HepG2 (cell line): ENCODE measurements at regions not wholly inside any gene's neighbourhood (a gene's known extent, or its start where the extent isn't known, plus 50 kb on each side); places are given as distances from the start of the nearest gene placed in this dataset.

Experiments used
- ATAC-seq: fragments of 200-7000 bp; cut with Tn5 transposase; 3 replicates; pipeline ENCODE4 v1.9.1; 2020; ENCODE audit warnings: mild to moderate bottlenecking, moderate library complexity
- BruUV-seq: library from RNA; stranded (reverse); fragments of 400-500 nt; replicated peaks from 2 replicates; lab custom pipeline; 2021; lab: Mats Ljungman, UMichigan
- CTCF ChIA-PET: fragments of 300-600 bp; formaldehyde crosslinking; extraction: SDS; loops from one replicate; lab custom pipeline; 2021; ENCODE audit warnings: low total read pairs, inconsistent platforms, low intra/inter-chr PET ratio; lab: Yijun Ruan, JAX
- POLR2A ChIA-PET: fragments of 350-600 bp; sonication (Branson Sonifier 250); formaldehyde crosslinking; loops from one replicate; lab custom pipeline; 2020; ENCODE audit warnings: antibody characterized with exemption, inconsistent platforms; lab: Yijun Ruan, JAX
- DNase-seq: peaks from one replicate; pipeline ENCODE4 v3.0.0-alpha.2; 2015; ENCODE audit warnings: low spot score
- FAIRE-seq: peaks from 3 replicates; lab custom pipeline; 2011; peaks lifted over from hg19 to GRCh38; lab: Jason Lieb, UNC
- H2AFZ ChIP-seq: one replicate; pipeline ENCODE4 v1.6.1; 2011; ENCODE audit warnings: low read length, inconsistent platforms
- H3K27ac ChIP-seq: fragments of 300-600 bp; 3 replicates; pipeline ENCODE4 v1.8.0; 2011; ENCODE audit warnings: mixed run types, mild to moderate bottlenecking, mixed read lengths, low read length, inconsistent platforms; ENCODE audit not compliant: insufficient read depth; ENCODE audit errors: extremely low read length
- H3K27me3 ChIP-seq, 2 experiments: fragments of 200-600 bp in 1 of 2; 2 replicates in 1 of 2; 3 replicates in 1 of 2; pipeline versions ENCODE4 v1.6.0 to v1.8.0; 2011; ENCODE audit warnings: low read length in 2 of 2, mild to moderate bottlenecking in 2 of 2, moderate library complexity in 2 of 2, inconsistent platforms in 1 of 2; ENCODE audit not compliant: insufficient read depth in 2 of 2, control insufficient read depth in 1 of 2
- H3K36me3 ChIP-seq, 2 experiments: fragments of 200-600 bp in 1 of 2; replicated peaks in 1 of 2; 2 replicates in 1 of 2; 3 replicates in 1 of 2; pipeline versions ENCODE4 v1.5.1 to v1.8.0; 2011; ENCODE audit warnings: low read length in 2 of 2, inconsistent platforms in 1 of 2; ENCODE audit not compliant: insufficient read depth in 2 of 2, control insufficient read depth in 1 of 2
- H3K4me1 ChIP-seq: 2 replicates; pipeline ENCODE4 v1.5.1; 2012; ENCODE audit warnings: low read length, inconsistent platforms; ENCODE audit not compliant: insufficient read depth
- H3K4me2 ChIP-seq: 2 replicates; pipeline ENCODE4 v1.6.0; 2011; ENCODE audit warnings: low read depth, low read length, inconsistent platforms
- H3K4me3 ChIP-seq, 3 experiments: fragments of 200-600 bp in 1 of 3; sonication (generic), shearing (Covaris generic) in 1 of 3; replicated peaks in 1 of 3; 2 replicates each; pipeline ENCODE4 v1.5.1; 2011 to 2016; ENCODE audit warnings: low read length in 3 of 3, inconsistent platforms in 2 of 3, low read depth in 2 of 3, mild to moderate bottlenecking in 2 of 3, control low read depth in 1 of 3, mixed read lengths in 1 of 3; ENCODE audit not compliant: insufficient read depth in 1 of 3
- H3K79me2 ChIP-seq: one replicate; pipeline ENCODE4 v1.6.1; 2011; ENCODE audit warnings: low read length, inconsistent platforms; ENCODE audit not compliant: insufficient read depth
- H3K9ac ChIP-seq: 2 replicates; pipeline ENCODE4 v1.6.0; 2011; ENCODE audit warnings: mild to moderate bottlenecking, low read depth, low read length, inconsistent platforms; ENCODE audit not compliant: insufficient read depth
- H3K9me3 ChIP-seq: 2 replicates; pipeline ENCODE4 v1.5.1; 2012; ENCODE audit warnings: mild to moderate bottlenecking, low read length
- H4K20me1 ChIP-seq: 2 replicates; pipeline ENCODE4 v1.6.0; 2011; ENCODE audit warnings: inconsistent platforms, mild to moderate bottlenecking, low read length, moderate library complexity; ENCODE audit not compliant: insufficient read depth
- ARID4A ChIP-seq: sonication (generic); formaldehyde crosslinking; IDR thresholded peaks from 2 replicates; pipeline ENCODE4 v1.5.0; 2020; ENCODE audit warnings: mild to moderate bottlenecking, missing genetic modification reagents, borderline replicate concordance
- GTF3A ChIP-seq: sonication (generic); formaldehyde crosslinking; conservative IDR thresholded peaks from 2 replicates; pipeline ENCODE4 v1.4.0; 2020; ENCODE audit warnings: mild to moderate bottlenecking, missing genetic modification reagents
- HNF1A ChIP-seq, 2 experiments: sonication (generic) in 1 of 2; formaldehyde crosslinking in 1 of 2; IDR thresholded peaks; 2 replicates each; pipeline versions ENCODE4 v1.4.0 to v1.6.1; 2016 to 2020; ENCODE audit warnings: borderline replicate concordance in 1 of 2, low read depth in 1 of 2, mild to moderate bottlenecking in 1 of 2, missing genetic modification reagents in 1 of 2
- NCOR1 ChIP-seq: fragments of 200-600 bp; sonication (generic); IDR thresholded peaks from 2 replicates; pipeline ENCODE4 v1.7.0; 2017; ENCODE audit warnings: antibody characterized with exemption, low read length, borderline replicate concordance
- NFYB ChIP-seq: sonication (generic); formaldehyde crosslinking; IDR thresholded peaks from 2 replicates; pipeline ENCODE4 v1.4.0; 2020; ENCODE audit warnings: missing genetic modification reagents
- PBX2 ChIP-seq: IDR thresholded peaks from 2 replicates; pipeline ENCODE4 v1.6.1; 2016; ENCODE audit warnings: control low read depth
- RAD51 ChIP-seq: fragments of 450-650 bp; IDR thresholded peaks from 2 replicates; pipeline ENCODE4 v1.6.1; 2016; ENCODE audit warnings: borderline replicate concordance
- SIN3B ChIP-seq: fragments of 150-350 bp; IDR thresholded peaks from 2 replicates; pipeline ENCODE4 v1.6.1; 2014; ENCODE audit warnings: low read length
- ZFP62 ChIP-seq: sonication (generic); formaldehyde crosslinking; IDR thresholded peaks from 2 replicates; pipeline ENCODE4 v1.4.0; 2020; ENCODE audit warnings: missing genetic modification reagents
- ZNF382 ChIP-seq: sonication (generic); formaldehyde crosslinking; IDR thresholded peaks from 2 replicates; pipeline ENCODE4 v1.5.0; 2020; ENCODE audit warnings: missing genetic modification reagents, mild to moderate bottlenecking, borderline replicate concordance
- ZNF567 ChIP-seq: sonication (generic); formaldehyde crosslinking; IDR thresholded peaks from 2 replicates; pipeline ENCODE4 v1.8.1; 2023; ENCODE audit warnings: mild to moderate bottlenecking, missing genetic modification reagents, borderline replicate concordance
- ZNF576 ChIP-seq: sonication (generic); formaldehyde crosslinking; IDR thresholded peaks from 2 replicates; pipeline ENCODE4 v1.4.0; 2020; ENCODE audit warnings: mild to moderate bottlenecking, missing genetic modification reagents
- ZNF891 ChIP-seq: sonication (generic); formaldehyde crosslinking; IDR thresholded peaks from 2 replicates; pipeline ENCODE4 v1.5.0; 2020; ENCODE audit warnings: mild to moderate bottlenecking, missing genetic modification reagents
- WGBS: methylation state at CpG from one replicate; pipeline ENCODE4 v1.1.6; 2017; ENCODE audit warnings: low lambda C conversion rate; 5-methylcytosine and 5-hydroxymethylcytosine counted together
- in situ Hi-C: cut with HindIII; loops from 2 replicates; pipeline ENCODE4 v1.10.0; 2017; ENCODE audit warnings: low pct_unique_long_range_greater_than_20kb; ENCODE audit not compliant: extremely low pct_ligation_motif_present
- intact Hi-C: fragments of 100-400 bp; cut with micrococcal nuclease; formaldehyde crosslinking; loops from one replicate; pipeline ENCODE4 v1.10.0; 2022; ENCODE audit not compliant: unreplicated experiment

- no peak overlapping the region for H3K4me2 ChIP-seq
- H2AFZ ChIP-seq = no peak overlapping the region
- POLR2A ChIA-PET = no interaction called here
- CTCF ChIA-PET = no interaction called here
- H3K27ac ChIP-seq = no peak overlapping the region
- 75% methylated on average over 10 of the region's 17 CpGs for WGBS
- DNase-seq (no peak), FAIRE-seq (no peak), ATAC-seq (no peak)
- no peaks in the 10 kb centered on the region for H3K79me2 ChIP-seq
- no peak overlapping the region for H3K9ac ChIP-seq
- no TSS peak for BruUV-seq
- in situ Hi-C loops (no loop called here), intact Hi-C loops (no loop called here)
- no peaks in the 10 kb centered on the region for H3K4me1 ChIP-seq
- no peaks in the 10 kb centered on the region for H3K36me3 ChIP-seq
- peaks cover 0 to 21% of the 10 kb centered on the region in 2 experiments; a peak in 2 of 5 replicates for H3K27me3 ChIP-seq
- no peak overlapping the region for H3K4me3 ChIP-seq
- no peaks in the 10 kb centered on the region for H3K9me3 ChIP-seq
- H4K20me1 ChIP-seq = no peaks in the 10 kb centered on the region
- TF ChIP-seq HNF1A (IDR thresholded peaks at IDR 0.05; ENCODE audit: low read depth) (no peak), HNF1A (CRISPR knock-in tag; IDR thresholded peaks at IDR 0.05; ENCODE audit: borderline replicate concordance) (no peak), ZNF576 (CRISPR knock-in tag) (no peak), GTF3A (CRISPR knock-in tag) (no peak), ARID4A (no peak), RAD51 (no peak), ZFP62 (CRISPR knock-in tag) (no peak), NCOR1 (no peak), ZNF891 (CRISPR knock-in tag) (no peak), PBX2 (CRISPR knock-in tag) (no peak), SIN3B (no peak), ZNF567 (CRISPR knock-in tag) (no peak), ZNF382 (CRISPR knock-in tag) (no peak), NFYB (no peak)
Observed at GRCh38 chr18:76579301-76579695, 84.3 kb upstream of the ZNF516 start.
